Spleen (tissue), 11 donors: ENCODE measurements at regions not wholly inside any gene's neighbourhood (a gene's known extent, or its start where the extent isn't known, plus 50 kb on each side); places are given as distances from the start of the nearest gene placed in this dataset.

ENCODE experiments used
- DNase-seq: peaks from one replicate; pipeline ENCODE4 v3.0.0-alpha.2; 2020
- H3K27ac ChIP-seq, 8 donors: fragments of 200-600 bp; sonication (generic) in 7 of 8; 1 replicate in 4 of 8; 2 replicates in 4 of 8; pipeline versions ENCODE4 v1.5.0 to v1.8.0; 2016 to 2021; ENCODE audit warnings: inconsistent platforms in 4 of 8, mild to moderate bottlenecking in 4 of 8, moderate library complexity in 1 of 8
- H3K27me3 ChIP-seq, 7 donors: fragments of 200-600 bp; sonication (generic) in 6 of 7; replicated peaks in 1 of 7; 1 replicate in 4 of 7; 2 replicates in 3 of 7; pipeline versions ENCODE4 v1.5.0 to v1.8.0; 2016 to 2021; ENCODE audit warnings: inconsistent platforms in 3 of 7, mild to moderate bottlenecking in 1 of 7
- H3K36me3 ChIP-seq, 6 donors: fragments of 200-600 bp; sonication (generic) in 5 of 6; 1 replicate in 4 of 6; 2 replicates in 2 of 6; pipeline versions ENCODE4 v1.5.0 to v1.8.0; 2016 to 2021; ENCODE audit warnings: inconsistent platforms in 2 of 6
- H3K4me1 ChIP-seq, 6 donors: fragments of 200-600 bp; sonication (generic) in 5 of 6; 1 replicate in 3 of 6; 2 replicates in 3 of 6; pipeline versions ENCODE4 v1.5.0 to v1.8.0; 2016 to 2021; ENCODE audit warnings: inconsistent platforms in 3 of 6
- H3K4me3 ChIP-seq, 8 donors: fragments of 200-600 bp; sonication (generic) in 7 of 8; 1 replicate in 4 of 8; 2 replicates in 4 of 8; pipeline versions ENCODE4 v1.5.0 to v1.8.0; 2016 to 2021; ENCODE audit warnings: inconsistent platforms in 4 of 8, mild to moderate bottlenecking in 4 of 8, moderate library complexity in 2 of 8
- H3K9me3 ChIP-seq, 8 donors: fragments of 200-600 bp; sonication (generic) in 7 of 8; 1 replicate in 4 of 8; 2 replicates in 4 of 8; pipeline versions ENCODE4 v1.5.0 to v1.8.0; 2016 to 2021; ENCODE audit warnings: inconsistent platforms in 4 of 8
- POLR2A ChIP-seq, 3 donors: fragments of 450-650 bp; IDR thresholded peaks; one replicate each; pipeline ENCODE4 v1.5.1; 2017; ENCODE audit warnings: antibody characterized with exemption in 3 of 3, mild to moderate bottlenecking in 1 of 3
- POLR2AphosphoS5 ChIP-seq, 3 donors: sonication (generic); formaldehyde crosslinking; IDR thresholded peaks; one replicate each; pipeline ENCODE4 v1.5.1; 2017; ENCODE audit warnings: antibody characterized with exemption in 3 of 3
- WGBS, 5 donors: extraction: QIAGEN DNeasy Blood & Tissue Kit in 3 of 5; methylation state at CpG; one replicate each; pipeline versions ENCODE4 v1.1.5 to v1.1.7; 2013 to 2018; 5-methylcytosine and 5-hydroxymethylcytosine counted together
- intact Hi-C: fragments of 100-400 bp; cut with DNase I; formaldehyde crosslinking; loops from one replicate; pipeline ENCODE4 v1.15.0; 2023; ENCODE audit warnings: low total_unique reads
- TF ChIP-seq, protein P1 (sequence below), 11 experiments: fragments of 200-600 bp in 7 of 11; fragments of 450-650 bp in 4 of 11; sonication (generic) in 4 of 11; IDR thresholded peaks in 8 of 11; conservative IDR thresholded peaks in 3 of 11; 1 replicate in 7 of 11; 2 replicates in 4 of 11; pipeline versions ENCODE4 v1.4.0 to v1.8.0; 2016 to 2021; ENCODE audit warnings: antibody characterized with exemption in 11 of 11, inconsistent platforms in 4 of 11, mild to moderate bottlenecking in 1 of 11
- donor health status: healthy with polysubstance abuse.
- donor health status: DM: no; HTN: no; CAD: no; lungs with moderate emphysema.
- donor health status: DM: no; HTN: no; CAD: no.
- donor health status: Bipolar disorder and iron deficiency.
- donor health status: healthy.
- donor health status: DM: no; HTN: no; CAD: no.
- donor health status: DM: yes; HTN: yes; CAD: no.

DNA sequence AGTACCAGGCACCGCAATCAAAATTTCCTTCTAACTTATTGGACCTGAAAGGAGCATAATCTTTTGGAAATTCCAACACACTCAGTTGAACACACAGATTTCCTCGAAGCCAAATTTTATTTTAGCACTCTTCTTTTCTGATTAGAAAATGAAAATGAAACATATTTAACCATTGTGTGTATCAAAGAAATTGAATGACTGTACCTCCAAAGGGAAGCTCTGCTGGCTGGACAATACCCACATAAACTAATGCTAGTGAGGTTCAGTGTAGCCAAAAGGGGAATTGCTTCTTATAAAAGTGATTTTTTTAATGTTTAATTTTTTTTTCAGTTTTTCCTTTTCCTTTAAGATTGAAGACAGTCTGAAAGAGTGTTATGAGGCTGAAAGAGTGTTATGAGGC is 239.6 kb upstream of the NREP start:
- H3K9me3 ChIP-seq: peaks cover 0 to 6% (median 0%) of the 10 kb centered on the region in 8 donors
- WGBS, 5 donors: 76 to 83% (median 79%) methylated on average over 2 of the region's 2 CpGs
- H3K36me3 ChIP-seq: no peaks in the 10 kb centered on the region
- no peak for TF ChIP-seq POLR2AphosphoS5 (IDR thresholded peaks at IDR 0.05)
- no peak for TF ChIP-seq POLR2A (IDR thresholded peaks at IDR 0.05)
- TF ChIP-seq, protein P1, sequence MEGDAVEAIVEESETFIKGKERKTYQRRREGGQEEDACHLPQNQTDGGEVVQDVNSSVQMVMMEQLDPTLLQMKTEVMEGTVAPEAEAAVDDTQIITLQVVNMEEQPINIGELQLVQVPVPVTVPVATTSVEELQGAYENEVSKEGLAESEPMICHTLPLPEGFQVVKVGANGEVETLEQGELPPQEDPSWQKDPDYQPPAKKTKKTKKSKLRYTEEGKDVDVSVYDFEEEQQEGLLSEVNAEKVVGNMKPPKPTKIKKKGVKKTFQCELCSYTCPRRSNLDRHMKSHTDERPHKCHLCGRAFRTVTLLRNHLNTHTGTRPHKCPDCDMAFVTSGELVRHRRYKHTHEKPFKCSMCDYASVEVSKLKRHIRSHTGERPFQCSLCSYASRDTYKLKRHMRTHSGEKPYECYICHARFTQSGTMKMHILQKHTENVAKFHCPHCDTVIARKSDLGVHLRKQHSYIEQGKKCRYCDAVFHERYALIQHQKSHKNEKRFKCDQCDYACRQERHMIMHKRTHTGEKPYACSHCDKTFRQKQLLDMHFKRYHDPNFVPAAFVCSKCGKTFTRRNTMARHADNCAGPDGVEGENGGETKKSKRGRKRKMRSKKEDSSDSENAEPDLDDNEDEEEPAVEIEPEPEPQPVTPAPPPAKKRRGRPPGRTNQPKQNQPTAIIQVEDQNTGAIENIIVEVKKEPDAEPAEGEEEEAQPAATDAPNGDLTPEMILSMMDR (IDR thresholded peaks at IDR 0.05 in 8 of 11, conservative IDR thresholded peaks at IDR 0.05 in 3 of 11): no peak
- H3K27ac ChIP-seq: no peak overlapping the region
- DNase-seq: no peak
- H3K4me1 ChIP-seq: no peaks in the 10 kb centered on the region
- H3K27me3 ChIP-seq: no peaks in the 10 kb centered on the region
- H3K4me3 ChIP-seq: no peak overlapping the region
- intact Hi-C loops: no loop called here

DNA sequence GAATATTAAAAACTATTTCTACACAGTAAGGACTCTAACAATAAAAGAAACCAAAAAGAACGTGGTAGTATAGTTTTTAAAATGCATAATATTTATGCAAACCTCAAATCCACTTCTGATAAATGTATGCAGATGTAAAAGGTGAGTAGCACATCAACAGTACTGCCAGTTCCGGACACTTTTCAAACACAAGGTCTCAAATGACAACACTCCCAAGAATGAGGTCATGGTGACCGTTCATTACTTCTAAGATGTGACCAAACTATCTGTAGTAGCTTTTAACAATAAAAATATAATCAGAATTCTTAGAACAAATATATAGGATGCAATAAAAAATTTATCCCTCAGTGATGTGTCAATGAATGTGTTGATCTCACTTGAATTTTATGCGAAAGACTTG is 238.7 kb upstream of the NREP start:
- Histone ChIP-seq H3K4me3 (no peak overlapping the region), H3K27ac (no peak overlapping the region), H3K9me3 (peaks cover 0 to 9% (median 0%) of the 10 kb centered on the region in 8 donors), H3K36me3 (no peaks in the 10 kb centered on the region), H3K27me3 (no peaks in the 10 kb centered on the region), H3K4me1 (no peaks in the 10 kb centered on the region)
- WGBS, 5 donors: 76 to 91% (median 81%) methylated on average over 4 of the region's 4 CpGs
- intact Hi-C loops: no loop called here
- no peak for DNase-seq
- no peak for TF ChIP-seq POLR2A (IDR thresholded peaks at IDR 0.05)
- TF ChIP-seq POLR2AphosphoS5 (IDR thresholded peaks at IDR 0.05): no peak
- TF ChIP-seq, protein P1 (IDR thresholded peaks at IDR 0.05 in 8 of 11, conservative IDR thresholded peaks at IDR 0.05 in 3 of 11): no peak

DNA sequence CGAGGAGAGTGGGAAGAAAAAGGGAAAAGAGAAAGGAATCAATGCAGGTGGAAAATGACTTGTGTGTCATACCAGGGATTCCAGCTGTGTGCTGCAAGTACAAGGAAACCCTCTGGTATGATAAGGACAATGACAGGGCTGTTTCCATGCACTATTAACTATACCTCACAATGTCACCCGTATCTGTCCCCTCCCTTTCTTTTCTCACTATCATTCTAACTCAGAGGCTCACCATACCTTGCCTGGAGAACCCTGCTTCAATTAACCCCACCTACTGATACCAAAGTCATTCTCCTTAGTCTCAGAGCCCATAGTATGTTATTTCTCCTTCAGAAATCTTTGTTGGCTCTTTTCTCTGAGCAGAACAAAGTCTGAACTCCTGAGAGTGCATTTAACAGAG is 236.2 kb upstream of the NREP start:
- Histone ChIP-seq H3K27ac (no peak overlapping the region), H3K27me3 (no peaks in the 10 kb centered on the region), H3K4me3 (no peak overlapping the region), H3K4me1 (no peaks in the 10 kb centered on the region), H3K36me3 (no peaks in the 10 kb centered on the region), H3K9me3 (peaks cover 0 to 9% (median 0%) of the 10 kb centered on the region in 8 donors)
- no peak for TF ChIP-seq POLR2A (IDR thresholded peaks at IDR 0.05)
- TF ChIP-seq, protein P1 (IDR thresholded peaks at IDR 0.05 in 8 of 11, conservative IDR thresholded peaks at IDR 0.05 in 3 of 11): no peak
- no peak for TF ChIP-seq POLR2AphosphoS5 (IDR thresholded peaks at IDR 0.05)
- DNase-seq: no peak
- intact Hi-C loops: no loop called here
- WGBS, 5 donors: 67 to 90% (median 73%) methylated on average over 2 of the region's 2 CpGs

DNA sequence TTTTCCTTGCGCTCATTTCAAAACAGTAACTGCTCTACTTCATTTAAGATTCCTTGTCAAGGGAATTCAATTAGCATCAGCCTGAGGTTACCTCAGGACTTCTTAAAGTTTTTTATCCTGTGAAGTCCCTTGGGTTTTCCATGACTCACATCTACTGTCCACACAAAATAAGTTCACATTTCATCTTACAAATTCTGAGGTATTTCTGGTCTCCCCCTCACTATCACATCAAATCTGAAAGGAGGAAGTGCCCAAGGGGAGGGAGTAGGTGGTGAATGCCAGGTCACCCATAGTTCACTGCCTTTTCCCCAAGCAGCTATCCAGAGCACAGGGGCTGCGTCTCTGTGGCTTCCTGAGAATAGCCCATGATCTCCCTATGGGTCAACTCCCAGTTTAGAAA is 227.1 kb upstream of the NREP start:
- Histone ChIP-seq H3K27ac (no peak overlapping the region), H3K4me1 (no peaks in the 10 kb centered on the region), H3K27me3 (no peaks in the 10 kb centered on the region), H3K4me3 (no peak overlapping the region), H3K36me3 (no peaks in the 10 kb centered on the region), H3K9me3 (peaks cover 0 to 5% (median 0%) of the 10 kb centered on the region in 8 donors)
- intact Hi-C loops: no loop called here
- no peak for DNase-seq
- 52 to 59% (median 57%) methylated on average over 2 of the region's 2 CpGs for WGBS, 5 donors
- TF ChIP-seq POLR2AphosphoS5 (IDR thresholded peaks at IDR 0.05) (no peak), POLR2A (IDR thresholded peaks at IDR 0.05) (no peak)
- TF ChIP-seq, protein P1 (IDR thresholded peaks at IDR 0.05 in 8 of 11, conservative IDR thresholded peaks at IDR 0.05 in 3 of 11): no peak
